ENCODE measurements at regions not wholly inside any gene's neighbourhood (a gene's known extent, or its start where the extent isn't known, plus 50 kb on each side); places are given as distances from the start of the nearest gene placed in this dataset.

DNA sequence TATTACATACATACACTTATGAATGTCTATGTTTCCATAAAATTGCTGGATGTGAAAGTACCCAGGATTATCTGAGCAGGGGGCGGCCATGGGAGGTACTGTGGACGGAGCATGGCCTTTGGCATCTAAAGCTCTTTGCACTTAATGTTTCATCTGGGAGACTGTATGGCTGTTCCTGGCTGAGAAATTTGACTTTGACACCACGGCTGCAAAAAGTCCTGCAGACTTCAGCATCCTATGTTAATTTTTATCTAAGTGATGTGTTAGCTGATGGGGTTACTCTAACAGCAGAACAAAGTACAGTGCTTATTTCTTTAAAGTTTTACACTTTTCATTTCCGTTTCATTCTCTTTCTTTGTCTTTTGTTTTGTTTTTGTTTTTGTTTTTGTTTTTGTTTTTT lies 139.8 kb upstream of the STX18 start:
- intact Hi-C loops (cut with micrococcal nuclease) (no loop called here), dilution Hi-C loops (cut with MboI; ENCODE audit: extremely low pct_ligation_motif_present, low sequenced_read_pairs) (no loop called here)
- H3K79me2 ChIP-seq (ENCODE audit: control insufficient read depth, insufficient read depth, low read length), result no peaks in the 10 kb centered on the region
- no peak for FAIRE-seq
- no peak for DNase-seq (ENCODE audit: low read depth, low spot score)
- BruUV-seq (replicated peaks), result no TSS peak
- H3K9me3 ChIP-seq (replicated peaks; ENCODE audit: control insufficient read depth, insufficient read depth, low read length), result no peaks in the 10 kb centered on the region
- H4K20me1 ChIP-seq (replicated peaks; ENCODE audit: control insufficient read depth, extremely low read depth, insufficient read depth, low read length), result no peaks in the 10 kb centered on the region
- H3K36me3 ChIP-seq (ENCODE audit: control insufficient read depth in 2 of 2, extremely low read depth in 1 of 2, insufficient read depth in 2 of 2, low read length in 2 of 2), result no peaks in the 10 kb centered on the region
- no peak overlapping the region for H2AFZ ChIP-seq (ENCODE audit: low read depth, low read length)
- H3K27me3 ChIP-seq (ENCODE audit: control insufficient read depth in 2 of 2, insufficient read depth in 2 of 2, low read length in 2 of 2), result peaks cover 9 to 12% of the 10 kb centered on the region in 2 experiments
- no peak for TF ChIP-seq GATA2 (IDR thresholded peaks at IDR 0.05; ENCODE audit: insufficient read depth, insufficient read length, low read depth, low read length)
- no peak for TF ChIP-seq POLR2A (IDR thresholded peaks at IDR 0.05; ENCODE audit: low read depth, low read length)
- no peak for TF ChIP-seq MYC (IDR thresholded peaks at IDR 0.05; ENCODE audit: low read depth, low read length)
- no peak for TF ChIP-seq MAX (IDR thresholded peaks at IDR 0.05; ENCODE audit: insufficient read depth, insufficient read length)
- no peak for TF ChIP-seq EZH2 (IDR thresholded peaks at IDR 0.05; ENCODE audit: borderline replicate concordance, low read depth, low read length, severe bottlenecking)
- TF ChIP-seq JUN (IDR thresholded peaks at IDR 0.05; ENCODE audit: borderline replicate concordance, insufficient read depth, insufficient read length, low read depth), result no peak
- H3K9ac ChIP-seq (replicated peaks; ENCODE audit: extremely low read depth, insufficient read depth, low read length), result no peak overlapping the region
- no peak overlapping the region for H3K4me3 ChIP-seq (replicated peaks in 1 of 3; ENCODE audit: insufficient read depth in 1 of 3, low read depth in 1 of 3, low read length in 3 of 3)
- no peaks in the 10 kb centered on the region for H3K9me1 ChIP-seq (replicated peaks; ENCODE audit: control insufficient read depth, extremely low read depth, insufficient read depth, low read length)
- POLR2A ChIA-PET, result no interaction called here
- H3K27ac ChIP-seq (ENCODE audit: insufficient read depth, low read depth, low read length), result no peak overlapping the region
- CTCF ChIA-PET, result interaction anchor here (3.2 kb wide), 1 partner anchor 13 kb away, joined by 13 read pairs; no protein-coding TSS in a partner anchor
- H3K4me2 ChIP-seq (ENCODE audit: insufficient read depth, low read length), result no peak overlapping the region
- no peaks in the 10 kb centered on the region for H3K4me1 ChIP-seq (ENCODE audit: control insufficient read depth, extremely low read depth, insufficient read depth, low read length)

DNA sequence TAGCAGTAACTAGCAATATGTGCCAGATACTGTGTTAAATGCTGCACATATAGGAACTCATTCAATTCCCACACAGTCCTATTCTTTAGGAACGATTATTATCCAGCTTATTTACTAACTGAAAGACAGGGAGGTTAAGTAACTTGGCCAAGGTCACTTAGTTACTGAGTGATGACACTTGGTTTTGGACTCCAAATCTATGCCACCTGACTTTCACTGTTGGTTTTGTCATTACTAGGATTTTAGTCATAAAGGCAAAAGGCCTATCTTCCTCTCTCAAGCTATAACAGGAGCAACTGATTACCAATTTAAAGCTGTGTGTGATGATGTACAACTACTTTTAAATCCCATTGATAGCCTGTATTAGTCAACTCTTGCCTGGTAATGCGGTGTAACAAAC lies 138.9 kb upstream of the STX18 start:
- no peak overlapping the region for H3K4me3 ChIP-seq (replicated peaks in 1 of 3; ENCODE audit: insufficient read depth in 1 of 3, low read depth in 1 of 3, low read length in 3 of 3)
- POLR2A ChIA-PET, result no interaction called here
- H3K9ac ChIP-seq (replicated peaks; ENCODE audit: extremely low read depth, insufficient read depth, low read length), result no peak overlapping the region
- no peak for DNase-seq (ENCODE audit: low read depth, low spot score)
- FAIRE-seq, result no peak
- intact Hi-C loops (cut with micrococcal nuclease) (no loop called here), dilution Hi-C loops (cut with MboI; ENCODE audit: extremely low pct_ligation_motif_present, low sequenced_read_pairs) (no loop called here)
- BruUV-seq (replicated peaks), result no TSS peak
- H3K9me1 ChIP-seq (replicated peaks; ENCODE audit: control insufficient read depth, extremely low read depth, insufficient read depth, low read length), result no peaks in the 10 kb centered on the region
- CTCF ChIA-PET, result interaction anchor here (1.0 to 3.2 kb wide), 3 partner anchors 10 to 53 kb away, joined by 3 to 13 read pairs (median 3); no protein-coding TSS in a partner anchor
- no peaks in the 10 kb centered on the region for H3K9me3 ChIP-seq (replicated peaks; ENCODE audit: control insufficient read depth, insufficient read depth, low read length)
- H3K36me3 ChIP-seq (ENCODE audit: control insufficient read depth in 2 of 2, extremely low read depth in 1 of 2, insufficient read depth in 2 of 2, low read length in 2 of 2), result no peaks in the 10 kb centered on the region
- no peak overlapping the region for H2AFZ ChIP-seq (ENCODE audit: low read depth, low read length)
- H3K4me1 ChIP-seq (ENCODE audit: control insufficient read depth, extremely low read depth, insufficient read depth, low read length), result no peaks in the 10 kb centered on the region
- no peak overlapping the region for H3K4me2 ChIP-seq (ENCODE audit: insufficient read depth, low read length)
- H3K27ac ChIP-seq (ENCODE audit: insufficient read depth, low read depth, low read length), result no peak overlapping the region
- TF ChIP-seq MYC (IDR thresholded peaks at IDR 0.05; ENCODE audit: low read depth, low read length) (no peak), JUN (IDR thresholded peaks at IDR 0.05; ENCODE audit: borderline replicate concordance, insufficient read depth, insufficient read length, low read depth) (no peak), POLR2A (IDR thresholded peaks at IDR 0.05; ENCODE audit: low read depth, low read length) (no peak)
- H3K79me2 ChIP-seq (ENCODE audit: control insufficient read depth, insufficient read depth, low read length), result no peaks in the 10 kb centered on the region
- H4K20me1 ChIP-seq (replicated peaks; ENCODE audit: control insufficient read depth, extremely low read depth, insufficient read depth, low read length), result no peaks in the 10 kb centered on the region
- H3K27me3 ChIP-seq (ENCODE audit: control insufficient read depth in 2 of 2, insufficient read depth in 2 of 2, low read length in 2 of 2), result peaks cover 12 to 18% of the 10 kb centered on the region in 2 experiments

Measured in endothelial cell of umbilical vein (primary cell).